ENCODE measurements at regions not wholly inside any gene's neighbourhood (a gene's known extent, or its start where the extent isn't known, plus 50 kb on each side); places are given as distances from the start of the nearest gene placed in this dataset.
"Not testable (repeated sequence)": the region's sequence is repeated elsewhere in the genome, so short reads cannot be mapped to it uniquely, and the experiment has no call there.

DNA sequence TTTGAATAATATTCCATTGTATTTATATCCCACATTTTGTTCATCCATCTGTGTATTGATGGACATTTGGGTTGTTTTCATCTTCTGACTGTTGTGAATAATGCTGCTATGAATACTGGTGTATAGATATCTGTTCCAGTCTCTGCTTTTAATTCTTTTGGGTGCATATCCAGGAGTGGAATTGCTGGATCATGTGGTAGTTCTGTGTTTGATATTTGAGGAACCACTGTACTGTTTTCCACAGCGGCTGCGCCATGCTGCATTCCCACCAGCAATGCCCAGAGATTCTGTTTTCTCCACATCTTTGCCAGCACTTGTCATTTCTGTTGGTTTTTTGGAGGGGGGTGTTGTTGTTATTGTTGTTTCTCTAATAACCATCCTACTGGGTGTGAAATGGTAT is 131.6 kb upstream of the KIF26B start:
- no peak for DNase-seq

- DNase-seq: no peak
Observed at GRCh38 chr1:245019910-245020486, 134.8 kb upstream of the KIF26B start.

- DNase-seq: no peak
Observed at GRCh38 chr1:245016700-245017099, 138.1 kb upstream of the KIF26B start.

DNA sequence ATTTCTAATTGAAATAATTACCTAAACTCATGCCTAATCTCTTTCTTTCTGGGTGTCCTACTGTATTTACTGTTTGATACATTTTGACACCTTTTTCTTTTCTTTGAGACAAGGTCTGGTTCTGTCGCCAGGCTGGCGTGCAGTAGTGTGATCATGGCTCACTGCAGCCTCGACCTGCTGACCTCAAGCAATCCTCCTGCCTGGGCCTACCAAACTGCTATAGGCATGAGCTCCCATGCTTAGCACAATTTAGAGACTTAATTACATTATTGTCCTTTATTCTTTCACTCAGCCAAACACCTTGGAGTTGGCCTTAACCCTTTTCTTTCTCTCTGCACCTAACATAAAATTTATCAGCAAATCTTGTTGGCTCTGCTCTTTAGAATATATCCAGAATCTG is 139.8 kb upstream of the KIF26B start:
- no peak for DNase-seq

GRCh38 chr1:245014247-245015029 is 140.3 kb upstream of the KIF26B start:
- DNase-seq: no peak

- no peak for DNase-seq
Observed at GRCh38 chr1:245010018-245010614, 144.7 kb upstream of the KIF26B start.

- no peak for DNase-seq
Observed at GRCh38 chr1:245008761-245009160, 144.4 kb upstream of the HNRNPU start.

DNA sequence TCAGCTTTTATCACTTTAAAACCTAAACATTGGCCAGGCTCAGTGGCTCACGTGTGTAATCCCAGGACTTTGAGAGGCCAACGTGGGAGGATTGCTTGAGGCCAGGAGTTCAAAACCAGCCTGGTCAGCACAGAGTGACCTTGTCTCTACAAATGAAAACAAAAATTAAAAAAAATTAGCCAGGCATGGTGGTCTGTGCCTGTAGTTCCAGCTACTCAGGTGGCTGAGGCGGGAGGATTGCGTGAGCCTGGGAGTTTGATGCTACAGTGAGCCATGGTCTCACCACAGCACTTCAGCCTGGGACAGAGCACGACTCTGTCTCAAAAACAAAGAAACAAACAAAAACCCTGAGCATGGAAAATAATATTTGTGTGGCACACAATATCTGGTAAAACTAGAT is 143.5 kb upstream of the HNRNPU start:
- no peak for DNase-seq

DNA sequence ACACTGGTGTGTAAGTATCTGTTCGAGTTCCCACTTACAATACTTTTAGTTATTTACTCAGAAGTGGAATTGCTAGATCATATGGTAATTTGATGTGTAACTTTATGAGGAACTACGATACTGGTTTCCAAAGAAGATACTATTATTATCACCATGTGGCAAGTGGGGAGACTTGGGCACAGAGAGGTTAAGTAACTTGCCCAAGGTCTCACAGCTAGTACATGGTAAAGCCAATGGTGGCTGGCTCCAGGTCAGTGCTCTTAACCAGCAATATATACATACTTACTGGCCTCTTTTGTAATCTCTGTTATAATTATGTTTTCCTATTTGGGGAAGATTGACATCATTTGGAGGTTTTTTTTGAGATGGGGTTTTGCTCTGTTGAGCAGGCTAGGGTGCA is 138.9 kb upstream of the HNRNPU start:
- DNase-seq: no peak

- no peak for DNase-seq
Observed at GRCh38 chr1:245001252-245001651, 136.9 kb upstream of the HNRNPU start.

GRCh38 chr1:245000872-245001188 is 136.5 kb upstream of the HNRNPU start:
- DNase-seq: no peak

GRCh38 chr1:244999644-245000043 is 135.3 kb upstream of the HNRNPU start:
- not testable (repeated sequence) for DNase-seq

DNA sequence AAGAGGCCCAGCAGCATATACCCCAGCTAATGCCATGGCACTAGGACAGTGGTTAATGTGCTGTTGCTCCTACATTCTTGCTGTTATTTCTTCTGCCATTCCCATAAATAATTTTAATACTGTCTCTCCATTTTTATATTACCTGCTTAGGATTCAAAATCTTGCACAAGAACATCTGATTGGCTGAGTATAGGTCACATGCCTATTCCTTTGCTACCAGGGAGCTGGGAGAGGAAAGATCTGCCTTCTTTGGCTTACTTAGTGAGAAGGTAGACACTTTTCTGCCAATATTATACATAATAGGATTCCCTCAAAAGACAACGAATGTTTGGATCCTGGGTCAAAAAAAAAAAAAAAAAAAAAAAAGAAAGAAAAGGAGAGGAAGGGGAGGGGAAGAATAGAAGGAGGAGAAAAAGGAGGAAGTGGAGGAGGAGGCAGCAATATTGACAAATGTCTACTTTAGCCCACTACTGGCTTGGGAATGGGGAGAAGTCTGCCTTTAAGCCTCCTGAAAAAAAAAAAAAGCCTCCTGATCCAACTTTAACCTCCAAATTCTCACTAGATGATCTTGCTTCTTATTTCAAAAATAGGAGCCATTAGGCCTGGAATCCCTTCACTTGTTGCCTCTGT is 134.5 kb upstream of the HNRNPU start:
- DNase-seq: no peak

DNA sequence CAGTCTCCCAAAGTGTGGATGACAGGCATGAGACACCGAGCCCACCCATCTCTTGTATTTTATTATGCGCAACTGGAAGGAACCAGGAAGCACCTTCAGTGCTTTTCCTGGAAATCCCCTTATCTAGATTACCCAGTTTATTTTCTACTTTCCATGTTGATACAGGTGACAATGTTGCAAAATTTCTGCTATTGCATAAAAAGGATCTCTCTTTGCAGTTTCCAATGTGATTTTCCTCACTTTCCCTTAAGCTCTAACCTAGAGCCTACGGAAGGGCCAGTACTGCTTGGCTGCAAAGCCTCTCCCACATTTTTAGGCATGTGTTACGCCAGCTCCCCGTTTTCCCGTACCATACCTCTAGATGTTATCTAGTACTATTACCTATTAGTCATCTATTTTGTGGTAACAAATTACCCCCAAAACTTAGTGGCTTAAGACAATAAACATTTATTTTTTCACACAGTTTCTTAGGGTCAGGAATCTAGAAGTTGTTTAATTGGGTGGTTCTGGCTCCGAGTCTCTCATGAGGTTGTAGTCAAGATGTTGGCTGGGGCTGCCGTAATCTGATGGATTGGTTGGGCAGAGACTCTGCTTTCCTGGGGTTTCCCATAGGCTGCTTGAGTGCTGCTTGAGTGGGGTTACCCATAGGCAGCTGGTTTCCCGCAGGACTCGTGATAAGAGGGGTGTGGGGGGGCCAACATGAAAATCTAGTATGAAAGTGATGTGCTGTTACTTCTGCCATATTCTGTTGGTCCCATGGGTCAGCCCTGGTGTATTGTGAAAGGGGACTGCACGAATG is 131.5 kb upstream of the HNRNPU start:
- no peak for DNase-seq

DNA sequence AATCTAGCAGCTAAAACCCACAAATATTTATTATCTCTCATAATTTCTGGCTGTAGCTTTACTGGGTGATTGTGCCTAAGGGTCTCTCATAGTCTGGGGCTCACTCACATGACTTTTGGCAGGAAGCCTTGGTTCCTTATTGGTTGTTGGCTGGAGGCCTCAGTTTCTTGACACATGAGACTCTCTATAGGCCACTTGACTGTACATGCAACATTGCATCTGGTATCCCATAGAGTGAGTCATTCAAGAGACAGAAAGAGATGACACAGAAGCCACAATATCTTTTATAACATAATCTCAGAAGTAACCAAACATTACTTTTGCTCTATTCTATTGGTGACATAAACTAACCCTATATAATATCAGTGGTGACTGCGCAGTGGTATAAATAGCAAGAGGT is 128.5 kb upstream of the HNRNPU start:
- peak; percentile 15 for DNase-seq

GRCh38 chr1:244989813-244990212 is 125.5 kb upstream of the HNRNPU start:
- no peak for DNase-seq

DNA sequence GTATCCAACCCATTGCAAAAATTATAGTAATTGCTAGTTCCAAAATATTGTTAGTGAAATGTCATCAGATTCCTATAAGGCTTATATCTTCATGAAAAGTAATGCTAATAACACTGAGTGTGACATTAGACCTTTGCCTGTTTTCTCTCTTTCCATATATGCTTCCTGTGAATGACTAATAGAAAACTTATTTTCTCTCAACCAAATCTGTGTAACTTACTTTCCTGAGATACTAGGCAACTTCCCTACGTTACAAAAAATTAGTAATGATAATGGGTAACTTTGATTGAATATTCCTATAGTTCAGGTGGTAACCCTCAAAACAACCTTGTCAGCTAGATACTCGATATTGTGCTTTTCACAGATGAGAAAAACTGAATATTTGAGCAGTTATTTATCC is 124.2 kb upstream of the HNRNPU start:
- no peak for DNase-seq

GRCh38 chr1:244980605-244981004 is 116.3 kb upstream of the HNRNPU start:
- no peak for DNase-seq

DNA sequence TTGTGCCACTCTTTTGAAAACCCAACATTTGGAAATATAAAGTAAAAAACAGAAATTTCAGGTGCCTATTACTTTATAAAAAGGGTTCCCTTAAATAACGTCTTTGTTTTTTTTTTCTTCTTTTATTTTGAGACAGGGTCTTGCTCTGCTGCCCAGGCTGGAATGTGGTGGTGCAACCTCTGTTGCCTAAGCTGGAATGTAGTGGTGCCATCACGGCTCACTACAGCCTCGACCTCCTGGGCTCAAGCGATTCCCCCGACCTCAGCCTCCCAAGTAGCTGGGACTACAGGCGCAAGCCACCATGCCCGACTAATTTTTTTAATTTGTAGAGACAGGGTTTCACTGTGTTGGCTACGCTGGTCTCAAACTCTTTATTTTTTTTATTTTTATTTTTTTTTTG is 110.2 kb upstream of the HNRNPU start:
- DNase-seq: no peak

GRCh38 chr1:244974106-244974505 is 109.8 kb upstream of the HNRNPU start:
- DNase-seq: no peak

GRCh38 chr1:244971552-244972216 is 107.3 kb upstream of the HNRNPU start:
- DNase-seq: no peak

DNA sequence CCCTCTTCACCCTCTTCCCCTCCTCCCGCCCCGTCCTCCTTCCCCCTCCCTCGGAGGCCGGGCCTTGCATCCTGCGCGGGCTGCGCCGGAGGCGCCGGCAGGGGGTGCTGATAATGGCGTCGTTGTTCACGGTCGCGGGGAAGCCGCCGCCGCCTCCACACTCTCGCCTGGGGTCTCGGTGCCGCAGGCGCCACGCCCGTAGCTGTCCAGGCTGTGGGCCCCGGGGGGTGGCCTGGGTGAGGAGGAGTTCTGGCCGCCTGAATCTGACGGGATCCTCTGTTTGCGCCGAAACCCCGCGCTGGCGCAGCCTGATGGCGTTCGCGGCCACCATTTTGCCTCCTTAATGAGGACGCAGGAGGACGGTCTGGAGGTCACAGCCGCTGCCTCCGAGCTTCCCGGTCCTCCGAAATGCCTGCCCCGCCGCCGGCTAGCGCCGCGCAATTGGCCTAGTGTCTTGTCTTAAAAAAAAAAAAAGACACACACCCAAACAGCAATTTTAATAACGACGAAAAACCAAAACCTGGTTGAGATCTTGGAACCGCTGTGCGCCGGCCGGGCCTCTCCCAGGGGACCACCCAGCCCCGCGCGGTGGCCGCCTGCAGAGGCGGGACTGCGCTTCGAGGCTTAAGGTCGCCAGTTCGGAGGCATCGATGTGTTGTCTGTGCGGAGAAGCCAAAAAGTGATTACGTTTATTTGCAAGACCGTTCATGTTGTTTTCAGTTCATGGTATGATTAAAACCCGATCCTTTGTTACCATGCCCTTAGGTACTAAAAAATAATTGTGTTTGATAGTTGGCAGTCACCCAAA is 106.6 kb upstream of the HNRNPU start:
- peak; percentile 96 for DNase-seq
